H1 (cell line): ENCODE measurements at regions not wholly inside any gene's neighbourhood (a gene's known extent, or its start where the extent isn't known, plus 50 kb on each side); places are given as distances from the start of the nearest gene placed in this dataset.

Experiments used
- CTCF ChIA-PET: fragments of 300-600 bp; sonication (Branson Sonifier 250); formaldehyde crosslinking; loops from one replicate; lab custom pipeline; 2021; ENCODE audit not compliant: partially characterized antibody; lab: Charles Lee
- POLR2A ChIA-PET: fragments of 300-600 bp; sonication (Branson Sonifier 250); formaldehyde crosslinking; loops from one replicate; lab custom pipeline; 2021; ENCODE audit warnings: inconsistent platforms; ENCODE audit not compliant: partially characterized antibody; lab: Charles Lee
- DNase-seq, 2 experiments: peaks; one replicate each; pipeline versions ENCODE4 v3.0.0 to v3.0.0-alpha.2; 2010 to 2022; ENCODE audit warnings: low spot score in 2 of 2, low read depth in 1 of 2, mixed read lengths in 1 of 2
- FAIRE-seq: peaks from 2 replicates; lab custom pipeline; 2011; peaks lifted over from hg19 to GRCh38; lab: Jason Lieb, UNC
- H2AFZ ChIP-seq: 2 replicates; pipeline ENCODE4 v1.8.1; 2012; ENCODE audit warnings: low read length, inconsistent platforms
- H2AK5ac ChIP-seq: 2 replicates; pipeline ENCODE4 v1.6.1; 2013; ENCODE audit warnings: low read depth, low read length
- H2BK120ac ChIP-seq: replicated peaks from 2 replicates; pipeline ENCODE3; 2013; ENCODE audit warnings: low read depth, low read length, inconsistent platforms
- H2BK12ac ChIP-seq: 2 replicates; pipeline ENCODE4 v1.6.1; 2013; ENCODE audit warnings: low read depth, low read length
- H2BK15ac ChIP-seq: 2 replicates; pipeline ENCODE4 v1.6.1; 2013; ENCODE audit warnings: low read length
- H2BK20ac ChIP-seq: 2 replicates; pipeline ENCODE4 v1.6.1; 2013; ENCODE audit warnings: low read length
- H2BK5ac ChIP-seq: 2 replicates; pipeline ENCODE4 v1.6.1; 2013; ENCODE audit warnings: low read depth, low read length
- H3K14ac ChIP-seq: 2 replicates; pipeline ENCODE4 v1.6.1; 2013; ENCODE audit warnings: inconsistent platforms; ENCODE audit not compliant: insufficient read length
- H3K18ac ChIP-seq: 2 replicates; pipeline ENCODE4 v1.6.1; 2013; ENCODE audit warnings: low read length; ENCODE audit errors: extremely low read depth
- H3K23ac ChIP-seq: 2 replicates; pipeline ENCODE4 v1.6.1; 2013; ENCODE audit warnings: inconsistent platforms; ENCODE audit not compliant: insufficient read length
- H3K23me2 ChIP-seq: 2 replicates; pipeline ENCODE4 v1.6.1; 2013; ENCODE audit warnings: low read depth, low read length
- H3K27ac ChIP-seq: 2 replicates; pipeline ENCODE4 v1.6.1; 2011; ENCODE audit warnings: low read depth, low read length, inconsistent platforms
- H3K27me3 ChIP-seq, 4 experiments: replicated peaks in 1 of 4; 1 replicate in 1 of 4; 2 replicates in 3 of 4; pipeline versions ENCODE4 v1.6.1 to v1.8.1; 2011 to 2013; ENCODE audit warnings: low read length in 3 of 4, mild to moderate bottlenecking in 3 of 4, inconsistent platforms in 2 of 4, mixed read lengths in 2 of 4, moderate library complexity in 1 of 4; ENCODE audit not compliant: control insufficient read depth in 3 of 4, insufficient read depth in 3 of 4; ENCODE audit errors: extremely low read depth in 1 of 4
- H3K36me3 ChIP-seq, 4 experiments: 2 replicates each; pipeline versions ENCODE4 v1.6.1 to v1.8.1; 2011 to 2013; ENCODE audit warnings: mild to moderate bottlenecking in 4 of 4, low read length in 3 of 4, moderate library complexity in 2 of 4, control low read depth in 1 of 4, inconsistent platforms in 1 of 4; ENCODE audit not compliant: insufficient read depth in 4 of 4, control insufficient read depth in 2 of 4
- H3K4ac ChIP-seq: replicated peaks from 2 replicates; pipeline ENCODE3; 2013; ENCODE audit warnings: low read length, low read depth, mixed read lengths, inconsistent platforms; ENCODE audit not compliant: insufficient read length
- H3K4me1 ChIP-seq, 4 experiments: replicated peaks in 1 of 4; 1 replicate in 1 of 4; 2 replicates in 3 of 4; pipeline versions ENCODE4 v1.6.1 to v1.8.1; 2011 to 2013; ENCODE audit warnings: low read length in 3 of 4, inconsistent platforms in 2 of 4, mixed read lengths in 1 of 4; ENCODE audit not compliant: insufficient read depth in 4 of 4, control insufficient read depth in 3 of 4
- H3K4me2 ChIP-seq, 2 experiments: 2 replicates each; pipeline versions ENCODE4 v1.6.1 to v1.8.1; 2011 to 2013; ENCODE audit warnings: low read depth in 2 of 2, low read length in 2 of 2, control low read depth in 1 of 2, inconsistent platforms in 1 of 2, mild to moderate bottlenecking in 1 of 2; ENCODE audit not compliant: insufficient read depth in 1 of 2
- H3K4me3 ChIP-seq, 4 experiments: fragments of 200-600, 300-600 bp in 1 of 4; sonication (generic), shearing (Covaris generic), sonication (Bioruptor Twin) in 1 of 4; 2 replicates each; pipeline versions ENCODE4 v1.5.1 to v1.8.1; 2011 to 2016; ENCODE audit warnings: low read length in 4 of 4, low read depth in 3 of 4, control low read depth in 2 of 4, inconsistent platforms in 2 of 4, mild to moderate bottlenecking in 2 of 4, mixed read lengths in 1 of 4, moderate library complexity in 1 of 4; ENCODE audit not compliant: insufficient read depth in 2 of 4; ENCODE audit errors: extremely low read depth in 1 of 4
- H3K56ac ChIP-seq: replicated peaks from 2 replicates; pipeline ENCODE3; 2013; ENCODE audit warnings: low read depth, mild to moderate bottlenecking, mixed read lengths, low read length, inconsistent platforms; ENCODE audit not compliant: insufficient read length
- H3K79me1 ChIP-seq: 2 replicates; pipeline ENCODE4 v1.6.1; 2013; ENCODE audit warnings: low read depth, low read length, control low read depth
- H3K79me2 ChIP-seq, 2 experiments: 2 replicates each; pipeline versions ENCODE4 v1.6.1 to v1.8.1; 2012 to 2013; ENCODE audit warnings: low read length in 2 of 2, mild to moderate bottlenecking in 2 of 2, inconsistent platforms in 1 of 2; ENCODE audit not compliant: insufficient read depth in 2 of 2, control insufficient read depth in 1 of 2
- H3K9ac ChIP-seq, 4 experiments: replicated peaks in 1 of 4; 1 replicate in 1 of 4; 2 replicates in 3 of 4; pipeline versions ENCODE4 v1.6.1 to v1.8.1; 2011 to 2013; ENCODE audit warnings: low read depth in 3 of 4, low read length in 3 of 4, control low read depth in 2 of 4, mild to moderate bottlenecking in 2 of 4, moderate library complexity in 2 of 4, inconsistent platforms in 1 of 4; ENCODE audit errors: extremely low read depth in 1 of 4
- H3K9me3 ChIP-seq, 2 experiments: 2 replicates each; pipeline versions ENCODE4 v1.6.1 to v1.8.1; 2012 to 2013; ENCODE audit warnings: mild to moderate bottlenecking in 2 of 2, moderate library complexity in 2 of 2, control low read depth in 1 of 2, inconsistent platforms in 1 of 2, low read depth in 1 of 2, low read length in 1 of 2, mixed read lengths in 1 of 2; ENCODE audit not compliant: insufficient read depth in 2 of 2
- H4K20me1 ChIP-seq, 2 experiments: replicated peaks in 1 of 2; 2 replicates each; pipeline versions ENCODE3 to v1.8.1; 2011 to 2013; ENCODE audit warnings: inconsistent platforms in 2 of 2, low read length in 2 of 2, mild to moderate bottlenecking in 1 of 2; ENCODE audit not compliant: insufficient read depth in 2 of 2, control insufficient read depth in 1 of 2
- H4K5ac ChIP-seq: 2 replicates; pipeline ENCODE4 v1.6.1; 2013; ENCODE audit warnings: low read length, low read depth, mixed read lengths, inconsistent platforms; ENCODE audit not compliant: insufficient read length
- H4K8ac ChIP-seq: 2 replicates; pipeline ENCODE4 v1.8.0; 2013; ENCODE audit warnings: mild to moderate bottlenecking, moderate library complexity, low read length, inconsistent platforms; ENCODE audit not compliant: insufficient read depth; ENCODE audit errors: extremely low read depth
- H4K91ac ChIP-seq: replicated peaks from 2 replicates; pipeline ENCODE3; 2013; ENCODE audit warnings: low read length, mixed read lengths, inconsistent platforms; ENCODE audit not compliant: insufficient read length
- ASH2L ChIP-seq: fragments of 200-600, 300-600 bp; sonication (generic); IDR thresholded peaks from one replicate; pipeline ENCODE4 v1.7.1; 2017; ENCODE audit warnings: low read length
- BCL11A ChIP-seq, 2 experiments: IDR thresholded peaks; one replicate each; pipeline ENCODE4 v1.6.1; 2011; ENCODE audit warnings: low read depth in 2 of 2, low read length in 2 of 2, mild to moderate bottlenecking in 2 of 2
- EGR1 ChIP-seq: IDR thresholded peaks from 2 replicates; pipeline ENCODE4 v1.6.1; 2011; ENCODE audit warnings: low read depth, low read length, borderline replicate concordance
- GTF2F1 ChIP-seq: IDR thresholded peaks from 2 replicates; pipeline ENCODE4 v1.6.1; 2012; ENCODE audit warnings: low read depth, low read length, improper control_type of control experiment, borderline replicate concordance
- NRF1 ChIP-seq: IDR thresholded peaks from 2 replicates; pipeline ENCODE4 v1.6.1; 2011; ENCODE audit warnings: mild to moderate bottlenecking, low read depth, low read length, improper control_type of control experiment
- SIRT6 ChIP-seq: IDR thresholded peaks from one replicate; pipeline ENCODE4 v1.7.1; 2012; ENCODE audit warnings: low read length, inconsistent platforms
- TAF7 ChIP-seq: optimal IDR thresholded peaks from 2 replicates; pipeline ENCODE3; 2011; ENCODE audit warnings: low read depth, mild to moderate bottlenecking, inconsistent platforms, low read length, moderate library complexity, borderline replicate concordance
- WGBS, 2 experiments: shearing (Covaris generic) in 1 of 2; methylation state at CpG; one replicate each; pipeline versions ENCODE4 v1.1.6 to v1.1.7; 2013 to 2015; ENCODE audit warnings: low lambda C conversion rate in 2 of 2, mixed read lengths in 2 of 2, inconsistent platforms in 1 of 2, low coverage in 1 of 2, missing lambda C conversion rate in 1 of 2; ENCODE audit not compliant: insufficient replicate concordance in 2 of 2, insufficient coverage in 1 of 2, insufficient read length in 1 of 2; ENCODE audit errors: extremely low coverage in 1 of 2, missing lambda C conversion rate in 1 of 2; 5-methylcytosine and 5-hydroxymethylcytosine counted together

DNA sequence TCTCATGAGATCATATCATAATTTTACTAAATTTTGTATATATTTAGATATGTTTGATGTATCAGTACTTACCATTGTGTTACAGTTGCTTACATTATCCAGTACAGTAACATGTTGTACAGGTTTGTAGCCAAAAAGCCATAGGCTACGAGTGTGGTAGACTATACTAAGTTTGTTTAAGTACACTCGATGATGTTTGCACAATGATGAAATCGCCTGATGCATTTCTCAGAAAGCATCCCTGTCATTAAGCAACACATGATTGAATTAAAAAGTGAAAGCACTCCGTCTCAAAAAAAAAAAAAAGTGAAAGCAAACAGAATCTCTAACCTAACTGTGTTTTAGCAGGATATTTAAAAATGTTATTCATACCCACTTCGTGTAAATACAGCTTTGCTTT lies 104.9 kb upstream of the TFAP2D start:
- H3K79me2 ChIP-seq = no peaks in the 10 kb centered on the region
- H3K4ac ChIP-seq = no peak overlapping the region
- H2BK120ac ChIP-seq = no peak overlapping the region
- FAIRE-seq (no peak), DNase-seq (no peak)
- no peak overlapping the region for H3K9ac ChIP-seq
- no peak overlapping the region for H3K18ac ChIP-seq
- H4K20me1 ChIP-seq = no peaks in the 10 kb centered on the region
- H4K91ac ChIP-seq = no peak overlapping the region
- no peak overlapping the region for H2BK15ac ChIP-seq
- no peak overlapping the region for H4K5ac ChIP-seq
- no peak overlapping the region for H2AK5ac ChIP-seq
- ChIA-PET POLR2A (interaction anchor here (0.6 to 0.7 kb wide), 2 partner anchors 9 to 14 kb away, joined by 3 to 4 read pairs; no protein-coding TSS in a partner anchor), CTCF (interaction anchor here (0.7 to 1.8 kb wide), 4 partner anchors 68 to 1796 kb away, joined by 3 to 4 read pairs (median 4); no protein-coding TSS in a partner anchor)
- H3K27me3 ChIP-seq = no peaks in the 10 kb centered on the region
- no peaks in the 10 kb centered on the region for H3K9me3 ChIP-seq
- 91% methylated on average over 5 of the region's 5 CpGs; no CpG with 5 or more reads in 1 of the 2 experiments for WGBS, 2 experiments
- no peak overlapping the region for H3K23ac ChIP-seq
- H3K56ac ChIP-seq = no peak overlapping the region
- H3K79me1 ChIP-seq = no peaks in the 10 kb centered on the region
- H3K23me2 ChIP-seq = no peaks in the 10 kb centered on the region
- H3K36me3 ChIP-seq = no peaks in the 10 kb centered on the region
- no peak overlapping the region for H2AFZ ChIP-seq
- no peaks in the 10 kb centered on the region for H3K4me1 ChIP-seq
- no peak overlapping the region for H4K8ac ChIP-seq
- no peak overlapping the region for H2BK5ac ChIP-seq
- H3K4me2 ChIP-seq = no peak overlapping the region
- no peak overlapping the region for H3K14ac ChIP-seq
- H3K4me3 ChIP-seq = no peak overlapping the region
- H2BK12ac ChIP-seq = no peak overlapping the region
- H2BK20ac ChIP-seq = no peak overlapping the region
- no peak overlapping the region for H3K27ac ChIP-seq
- TF ChIP-seq ASH2L = no peak
- TF ChIP-seq TAF7 = no peak
- TF ChIP-seq SIRT6 = no peak
- TF ChIP-seq GTF2F1 = no peak
- no peak for TF ChIP-seq BCL11A (IDR thresholded peaks at IDR 0.05; ENCODE audit: low read depth in 2 of 2, low read length in 2 of 2)
- no peak for TF ChIP-seq NRF1
- no peak for TF ChIP-seq EGR1
